ENCODE measurements at regions not wholly inside any gene's neighbourhood (a gene's known extent, or its start where the extent isn't known, plus 50 kb on each side); places are given as distances from the start of the nearest gene placed in this dataset.
"Not testable (repeated sequence)": the region's sequence is repeated elsewhere in the genome, so short reads cannot be mapped to it uniquely, and the experiment has no call there.

DNA sequence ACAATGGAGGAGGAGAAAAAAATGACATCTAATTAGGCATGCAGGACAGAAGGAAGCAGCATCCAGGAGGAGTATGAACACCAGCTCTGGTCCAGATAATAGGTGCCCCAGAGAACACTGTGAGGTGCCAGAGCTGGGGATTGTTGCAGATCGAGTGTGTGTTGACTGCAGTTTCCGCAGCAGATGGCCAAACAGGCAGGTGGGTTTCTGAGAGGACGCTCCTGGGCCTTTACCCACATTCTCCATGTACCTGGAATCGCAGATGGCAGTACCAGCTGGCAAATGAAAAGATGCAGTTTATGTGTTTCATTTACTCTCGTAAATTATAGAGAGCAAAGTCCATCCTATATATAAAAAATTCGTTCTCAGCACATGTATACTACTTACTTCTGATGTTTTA lies 182.2 kb upstream of the ISL1 start:
- Histone ChIP-seq H3K36me3 (ENCODE audit: control insufficient read depth, low read depth, low read length) (no peaks in the 10 kb centered on the region), H3K4me1 (ENCODE audit: control insufficient read depth, low read depth, low read length) (no peaks in the 10 kb centered on the region), H3K4me3 (ENCODE audit: low read length) (no peak overlapping the region), H3K27me3 (ENCODE audit: control insufficient read depth, insufficient read depth, low read length) (no peaks in the 10 kb centered on the region), H3K9ac (ENCODE audit: low read length) (no peak overlapping the region), H3K9me3 (ENCODE audit: control insufficient read depth, low read depth, low read length) (no peaks in the 10 kb centered on the region), H3K27ac (ENCODE audit: low read length) (no peak overlapping the region)

DNA sequence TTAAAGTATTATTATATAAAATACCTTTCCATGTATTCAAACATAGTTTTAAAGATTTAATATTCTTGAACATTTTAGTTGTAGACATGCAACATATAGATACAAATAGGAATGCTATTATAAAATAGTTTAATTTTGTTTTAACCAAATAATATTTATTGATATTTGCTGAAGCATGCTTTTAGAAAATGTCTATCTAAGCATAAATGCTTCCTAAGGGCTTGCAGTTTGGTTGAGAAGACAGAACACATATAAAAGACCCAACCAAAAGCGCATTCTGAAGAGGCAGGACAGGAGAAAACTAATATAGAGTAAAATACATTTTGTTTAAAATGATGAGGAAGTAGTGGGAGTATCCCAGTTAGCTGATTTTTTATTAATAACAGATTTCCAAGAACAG lies 181.5 kb upstream of the ISL1 start:
- H3K4me3 ChIP-seq (ENCODE audit: low read length), result no peak overlapping the region

DNA sequence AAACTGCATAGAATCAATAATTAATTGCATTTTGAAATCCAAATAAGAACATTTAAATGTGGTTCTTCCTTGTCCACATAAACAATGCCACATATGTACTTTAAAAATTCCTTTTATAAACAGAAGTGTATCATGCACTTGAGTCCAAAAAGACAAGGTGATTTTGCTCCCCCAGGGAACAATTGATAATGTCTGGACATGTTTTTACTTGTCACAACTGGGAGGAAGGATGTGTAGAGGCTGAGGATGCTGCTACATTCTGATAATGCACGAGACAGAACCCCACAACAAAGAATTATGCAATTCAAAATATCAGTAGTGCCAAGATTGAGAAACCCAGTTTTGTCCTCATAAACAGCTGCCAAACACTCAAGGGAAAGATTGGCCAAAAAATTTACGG lies 181.1 kb upstream of the ISL1 start:
- no peaks in the 10 kb centered on the region for H3K4me1 ChIP-seq (ENCODE audit: control insufficient read depth, low read depth, low read length)
- no peaks in the 10 kb centered on the region for H3K9me3 ChIP-seq (ENCODE audit: control insufficient read depth, low read depth, low read length)
- H3K27me3 ChIP-seq (ENCODE audit: control insufficient read depth, insufficient read depth, low read length), result no peaks in the 10 kb centered on the region
- no peaks in the 10 kb centered on the region for H3K36me3 ChIP-seq (ENCODE audit: control insufficient read depth, low read depth, low read length)
- no peak overlapping the region for H3K9ac ChIP-seq (ENCODE audit: low read length)
- no peak overlapping the region for H3K4me3 ChIP-seq (ENCODE audit: low read length)
- H3K27ac ChIP-seq (ENCODE audit: low read length), result no peak overlapping the region

More for the DNA sequence above, 181.5 kb upstream of the ISL1 start:
- Histone ChIP-seq H3K36me3 (ENCODE audit: control insufficient read depth, low read depth, low read length) (no peaks in the 10 kb centered on the region), H3K4me1 (ENCODE audit: control insufficient read depth, low read depth, low read length) (no peaks in the 10 kb centered on the region), H3K9me3 (ENCODE audit: control insufficient read depth, low read depth, low read length) (no peaks in the 10 kb centered on the region), H3K27ac (ENCODE audit: low read length) (no peak overlapping the region), H3K9ac (ENCODE audit: low read length) (no peak overlapping the region), H3K27me3 (ENCODE audit: control insufficient read depth, insufficient read depth, low read length) (no peaks in the 10 kb centered on the region)

DNA sequence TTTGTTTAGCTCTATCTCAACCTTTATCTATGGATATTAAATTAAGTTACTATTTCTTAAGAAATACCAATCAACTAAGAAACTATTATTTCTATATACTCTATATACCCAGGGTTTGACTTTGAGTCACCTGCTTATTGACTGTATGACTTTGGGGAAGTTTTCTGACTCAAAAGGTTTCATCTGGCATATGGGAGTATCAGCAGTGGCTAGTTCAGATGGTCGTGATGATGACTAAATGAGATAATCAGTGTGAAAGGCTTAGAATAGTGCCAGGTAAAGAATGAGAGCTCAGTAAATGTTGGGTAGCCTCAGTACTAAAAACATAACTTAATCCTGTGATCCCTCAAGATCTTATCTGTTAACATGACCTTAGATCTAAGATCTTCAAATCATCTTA lies 179.7 kb upstream of the ISL1 start:
- Histone ChIP-seq H3K27ac (ENCODE audit: low read length) (no peak overlapping the region), H3K4me3 (ENCODE audit: low read length) (no peak overlapping the region), H3K36me3 (ENCODE audit: control insufficient read depth, low read depth, low read length) (no peaks in the 10 kb centered on the region), H3K27me3 (ENCODE audit: control insufficient read depth, insufficient read depth, low read length) (no peaks in the 10 kb centered on the region), H3K9me3 (ENCODE audit: control insufficient read depth, low read depth, low read length) (no peaks in the 10 kb centered on the region), H3K4me1 (ENCODE audit: control insufficient read depth, low read depth, low read length) (no peaks in the 10 kb centered on the region), H3K9ac (ENCODE audit: low read length) (no peak overlapping the region)

DNA sequence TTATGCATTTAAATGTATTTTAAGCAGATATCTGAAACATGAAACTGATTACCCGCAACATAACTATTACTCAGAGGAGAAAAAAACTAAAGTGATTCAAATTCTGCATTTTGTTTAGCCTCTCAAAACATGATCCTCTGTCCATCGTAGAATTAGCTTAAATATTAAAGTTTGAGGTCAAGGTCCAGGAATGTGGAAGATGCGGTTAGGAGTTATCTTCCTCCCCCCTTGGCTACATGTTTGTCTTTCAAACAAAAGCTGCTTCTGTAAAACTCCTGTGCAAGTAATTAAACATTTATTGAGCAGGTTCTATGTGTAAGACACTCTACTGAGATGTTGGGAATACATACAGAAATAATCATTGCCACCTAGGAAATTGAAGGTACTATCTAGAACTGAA lies 175.0 kb upstream of the ISL1 start:
- H3K9ac ChIP-seq (ENCODE audit: low read length), result no peak overlapping the region
- no peaks in the 10 kb centered on the region for H3K4me1 ChIP-seq (ENCODE audit: control insufficient read depth, low read depth, low read length)
- no peaks in the 10 kb centered on the region for H3K27me3 ChIP-seq (ENCODE audit: control insufficient read depth, insufficient read depth, low read length)
- no peaks in the 10 kb centered on the region for H3K9me3 ChIP-seq (ENCODE audit: control insufficient read depth, low read depth, low read length)
- H3K27ac ChIP-seq (ENCODE audit: low read length), result no peak overlapping the region
- H3K4me3 ChIP-seq (ENCODE audit: low read length), result no peak overlapping the region
- no peaks in the 10 kb centered on the region for H3K36me3 ChIP-seq (ENCODE audit: control insufficient read depth, low read depth, low read length)

DNA sequence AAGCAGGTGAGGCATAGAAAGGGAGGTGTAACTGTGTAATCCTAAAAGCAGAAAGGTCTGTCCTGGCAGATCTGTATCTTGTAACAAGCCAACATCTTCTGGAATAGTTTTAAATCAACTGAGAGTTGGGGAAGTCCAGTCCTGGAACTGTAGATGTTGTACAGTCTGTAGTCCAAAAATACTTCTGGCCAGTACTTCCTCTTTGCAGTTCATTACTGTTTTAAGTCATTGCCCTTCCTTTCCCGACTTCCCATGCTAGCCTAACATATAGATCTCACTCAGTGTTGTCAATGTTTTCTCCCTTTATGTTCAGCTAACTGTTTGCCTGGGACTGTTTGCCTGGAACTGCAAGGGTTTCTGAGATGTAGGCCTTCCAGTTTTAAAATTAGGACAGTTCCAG lies 168.5 kb upstream of the ISL1 start:
- Histone ChIP-seq H3K4me3 (ENCODE audit: low read length) (no peak overlapping the region), H3K9me3 (ENCODE audit: control insufficient read depth, low read depth, low read length) (no peaks in the 10 kb centered on the region), H3K4me1 (ENCODE audit: control insufficient read depth, low read depth, low read length) (no peaks in the 10 kb centered on the region), H3K36me3 (ENCODE audit: control insufficient read depth, low read depth, low read length) (no peaks in the 10 kb centered on the region), H3K27me3 (ENCODE audit: control insufficient read depth, insufficient read depth, low read length) (no peaks in the 10 kb centered on the region), H3K27ac (ENCODE audit: low read length) (no peak overlapping the region), H3K9ac (ENCODE audit: low read length) (no peak overlapping the region)

DNA sequence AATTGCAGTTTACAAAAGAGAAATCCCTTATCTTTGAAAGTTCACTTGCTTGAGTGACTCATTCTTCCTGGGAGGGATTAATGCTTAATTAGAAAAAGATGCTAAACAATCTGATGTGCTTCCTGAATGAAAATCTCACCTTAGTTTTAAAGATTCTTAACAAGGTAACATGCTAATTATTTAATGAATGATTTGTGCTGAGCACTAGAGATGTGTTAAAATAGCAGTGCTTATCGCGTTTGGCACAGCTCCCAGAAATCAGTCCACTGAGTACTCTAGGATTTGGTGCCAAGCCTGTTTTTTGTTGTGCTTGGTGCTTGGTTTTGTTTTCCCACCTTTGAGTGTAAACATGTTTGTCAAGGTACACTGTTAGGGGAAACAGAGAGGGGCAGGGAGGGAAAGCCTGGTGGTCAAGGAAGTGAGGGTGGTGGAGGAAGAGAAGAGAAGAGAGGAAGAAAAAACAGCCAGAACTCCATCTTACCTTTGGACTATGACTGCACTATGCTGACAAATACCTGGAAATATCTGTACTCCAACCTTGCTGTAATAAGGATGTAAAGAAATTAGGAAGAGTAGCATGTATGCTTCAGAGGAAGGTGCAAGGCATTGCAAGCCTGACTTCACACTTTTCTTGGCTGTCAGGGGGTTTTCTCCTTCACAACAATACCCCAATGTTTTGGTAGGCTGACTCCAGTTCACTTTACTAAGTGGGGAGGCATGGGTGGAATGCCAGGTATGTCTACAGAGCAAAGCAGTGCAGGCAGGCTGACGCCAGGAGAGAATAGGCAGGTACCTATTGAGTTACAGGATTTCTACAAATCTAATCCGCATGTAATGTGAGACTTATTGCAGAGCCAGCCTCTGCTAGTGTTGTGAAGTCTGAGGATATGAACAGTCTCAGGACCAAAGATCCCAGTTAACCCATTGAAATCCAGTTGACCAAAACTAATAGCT lies 157.2 kb upstream of the ISL1 start:
- Histone ChIP-seq H3K4me1 (ENCODE audit: control insufficient read depth, low read depth, low read length) (peaks cover 23% of the 10 kb centered on the region), H3K9ac (ENCODE audit: low read length) (peak overlapping the region; percentile 9), H3K27ac (ENCODE audit: low read length) (peak overlapping the region; percentile 24), H3K9me3 (ENCODE audit: control insufficient read depth, low read depth, low read length) (no peaks in the 10 kb centered on the region), H3K4me3 (ENCODE audit: low read length) (peak overlapping the region; percentile 12), H3K27me3 (ENCODE audit: control insufficient read depth, insufficient read depth, low read length) (no peaks in the 10 kb centered on the region), H3K36me3 (ENCODE audit: control insufficient read depth, low read depth, low read length) (no peaks in the 10 kb centered on the region)

DNA sequence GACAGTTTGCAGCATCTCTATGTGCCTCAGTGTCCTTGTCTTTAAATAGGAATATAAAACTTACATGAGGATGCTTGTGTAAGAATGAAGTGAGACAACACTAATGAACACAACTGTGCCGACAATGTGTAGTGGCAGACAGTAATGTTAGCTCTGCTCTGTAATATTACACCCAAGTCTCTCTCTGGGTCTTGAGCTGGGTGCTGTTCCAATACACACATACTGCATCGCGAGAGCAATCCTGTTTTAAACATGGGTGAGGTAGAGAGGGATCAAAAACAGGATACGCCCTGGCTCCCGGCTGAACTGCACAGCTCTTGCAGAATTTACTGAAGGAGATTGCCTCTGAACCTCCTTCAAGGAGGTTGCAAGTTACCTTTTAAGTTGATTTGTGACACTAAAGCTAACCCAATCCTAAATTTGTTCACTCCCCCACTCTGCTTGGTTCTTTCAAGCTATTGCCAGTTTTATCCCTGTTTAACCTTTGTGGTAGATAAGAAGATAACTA lies 155.2 kb upstream of the ISL1 start:
- Histone ChIP-seq H3K9ac (ENCODE audit: low read length) (no peak overlapping the region), H3K27ac (ENCODE audit: low read length) (no peak overlapping the region), H3K9me3 (ENCODE audit: control insufficient read depth, low read depth, low read length) (no peaks in the 10 kb centered on the region), H3K36me3 (ENCODE audit: control insufficient read depth, low read depth, low read length) (no peaks in the 10 kb centered on the region), H3K4me3 (ENCODE audit: low read length) (no peak overlapping the region), H3K4me1 (ENCODE audit: control insufficient read depth, low read depth, low read length) (peaks cover 23% of the 10 kb centered on the region), H3K27me3 (ENCODE audit: control insufficient read depth, insufficient read depth, low read length) (no peaks in the 10 kb centered on the region)

DNA sequence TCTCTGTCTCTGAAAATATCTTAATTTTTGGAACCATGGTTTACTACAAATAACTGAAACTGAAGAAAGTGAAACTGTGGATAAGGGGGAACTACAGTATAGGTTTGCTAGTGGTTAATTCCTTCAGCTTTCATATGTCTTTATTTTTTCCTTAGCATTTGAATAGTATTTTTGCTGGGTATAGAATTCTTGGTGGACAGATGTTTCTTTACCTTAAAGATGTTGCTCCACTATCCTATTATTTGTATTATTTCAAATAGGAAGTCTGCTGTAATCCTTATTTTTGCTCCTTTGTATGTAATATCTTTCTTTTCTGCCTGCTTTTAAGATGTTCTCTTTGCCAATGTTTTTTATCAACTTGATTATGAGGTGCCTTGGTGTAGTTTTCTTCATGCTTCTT lies 152.9 kb upstream of the ISL1 start:
- H3K9ac ChIP-seq (ENCODE audit: low read length), result no peak overlapping the region
- H3K4me3 ChIP-seq (ENCODE audit: low read length), result no peak overlapping the region
- H3K27ac ChIP-seq (ENCODE audit: low read length), result no peak overlapping the region
- H3K4me1 ChIP-seq (ENCODE audit: control insufficient read depth, low read depth, low read length), result peaks cover 22% of the 10 kb centered on the region
- H3K9me3 ChIP-seq (ENCODE audit: control insufficient read depth, low read depth, low read length), result no peaks in the 10 kb centered on the region
- H3K36me3 ChIP-seq (ENCODE audit: control insufficient read depth, low read depth, low read length), result no peaks in the 10 kb centered on the region
- H3K27me3 ChIP-seq (ENCODE audit: control insufficient read depth, insufficient read depth, low read length), result no peaks in the 10 kb centered on the region

DNA sequence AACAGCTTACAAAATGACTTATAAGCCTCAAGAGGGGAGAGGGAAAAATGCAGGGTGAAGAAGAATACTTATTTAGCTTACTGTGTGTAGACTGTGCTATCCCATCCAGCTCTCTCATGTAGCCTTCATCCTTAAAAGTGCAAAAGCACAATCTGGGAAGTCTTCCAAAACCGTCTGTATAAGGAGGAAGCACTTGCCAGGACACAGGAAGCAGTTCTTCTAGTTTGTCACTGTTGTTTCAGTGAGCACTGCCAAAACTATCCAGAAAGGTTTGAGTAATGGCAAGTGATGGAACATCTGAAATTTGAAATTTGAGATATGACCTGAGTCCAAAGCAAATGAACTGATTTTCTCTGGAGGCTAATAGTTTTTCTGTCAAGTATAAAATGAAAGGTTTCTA lies 140.8 kb upstream of the ISL1 start:
- Histone ChIP-seq H3K27me3 (ENCODE audit: control insufficient read depth, insufficient read depth, low read length) (no peaks in the 10 kb centered on the region), H3K9ac (ENCODE audit: low read length) (no peak overlapping the region), H3K4me1 (ENCODE audit: control insufficient read depth, low read depth, low read length) (no peaks in the 10 kb centered on the region), H3K27ac (ENCODE audit: low read length) (no peak overlapping the region), H3K9me3 (ENCODE audit: control insufficient read depth, low read depth, low read length) (no peaks in the 10 kb centered on the region), H3K4me3 (ENCODE audit: low read length) (no peak overlapping the region), H3K36me3 (ENCODE audit: control insufficient read depth, low read depth, low read length) (no peaks in the 10 kb centered on the region)

DNA sequence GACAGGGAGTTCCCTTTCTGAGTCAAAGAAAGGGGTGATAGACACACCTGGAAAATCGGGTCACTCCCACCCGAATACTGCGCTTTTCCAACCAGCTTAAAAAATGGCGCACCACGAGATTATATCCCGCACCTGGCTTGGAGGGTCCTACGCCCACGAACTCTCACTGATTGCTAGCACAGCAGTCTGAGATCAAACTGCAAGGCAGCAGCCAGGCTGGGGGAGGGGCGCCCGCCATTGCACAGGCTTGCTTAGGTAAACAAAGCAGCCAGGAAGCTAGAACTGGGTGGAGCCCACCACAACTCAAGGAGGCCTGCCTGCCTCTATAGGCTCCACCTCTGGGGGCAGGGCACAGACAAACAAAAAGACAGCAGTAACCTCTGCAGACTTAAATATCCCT lies 132.3 kb upstream of the ISL1 start:
- H3K4me3 ChIP-seq (ENCODE audit: low read length); H3K9me3 ChIP-seq (ENCODE audit: control insufficient read depth, low read depth, low read length); H3K27me3 ChIP-seq (ENCODE audit: control insufficient read depth, insufficient read depth, low read length); H3K36me3 ChIP-seq (ENCODE audit: control insufficient read depth, low read depth, low read length); H3K4me1 ChIP-seq (ENCODE audit: control insufficient read depth, low read depth, low read length); H3K27ac ChIP-seq (ENCODE audit: low read length); H3K9ac ChIP-seq (ENCODE audit: low read length): not testable (repeated sequence)

DNA sequence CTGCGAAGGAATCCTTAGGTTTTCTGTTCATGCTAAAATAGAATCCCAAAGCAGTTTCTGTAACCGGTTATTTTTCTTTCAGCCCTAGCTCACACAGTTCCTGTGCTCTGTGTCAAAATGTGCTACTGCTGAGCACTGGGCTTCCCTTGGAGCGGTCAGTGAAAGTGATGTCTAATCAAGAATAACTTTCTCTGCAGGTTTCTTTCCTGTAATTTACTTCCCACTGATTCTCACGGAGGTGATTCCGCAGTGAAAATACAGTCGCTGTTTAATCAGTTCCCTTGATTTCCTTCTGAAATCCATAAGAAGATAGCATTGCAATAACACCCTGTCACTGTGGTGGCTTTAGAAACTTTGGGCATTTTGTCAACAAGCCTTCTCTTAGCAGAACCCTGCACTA lies 112.0 kb upstream of the ISL1 start:
- H3K27ac ChIP-seq (ENCODE audit: low read length), result no peak overlapping the region
- no peaks in the 10 kb centered on the region for H3K36me3 ChIP-seq (ENCODE audit: control insufficient read depth, low read depth, low read length)
- no peak overlapping the region for H3K4me3 ChIP-seq (ENCODE audit: low read length)
- peaks cover 6% of the 10 kb centered on the region for H3K4me1 ChIP-seq (ENCODE audit: control insufficient read depth, low read depth, low read length)
- H3K9me3 ChIP-seq (ENCODE audit: control insufficient read depth, low read depth, low read length), result no peaks in the 10 kb centered on the region
- no peak overlapping the region for H3K9ac ChIP-seq (ENCODE audit: low read length)
- no peaks in the 10 kb centered on the region for H3K27me3 ChIP-seq (ENCODE audit: control insufficient read depth, insufficient read depth, low read length)
